Stimulated activated CD4-positive, alpha-beta T cell treated with anti-CD3 and anti-CD28 coated beads, Interleukin-2, amount 100 ng/mL, for 24 hours (primary cell): ENCODE measurements at regions not wholly inside any gene's neighbourhood (a gene's known extent, or its start where the extent isn't known, plus 50 kb on each side); places are given as distances from the start of the nearest gene placed in this dataset.

Experiments
- DNase-seq, 2 donors: peaks; one replicate each; pipeline ENCODE4 v3.0.0-alpha.2; 2020

- DNase-seq, result no peak
Measured at GRCh38 chr13:106295971-106296370, 239.5 kb downstream of the EFNB2 start.

GRCh38 chr13:106291006-106291405 is 244.5 kb downstream of the EFNB2 start:
- no peak for DNase-seq

GRCh38 chr13:106287351-106287750 is 248.1 kb downstream of the EFNB2 start:
- DNase-seq, result no peak

- no peak for DNase-seq
Measured at GRCh38 chr13:106286811-106287210, 248.7 kb downstream of the EFNB2 start.

- no peak for DNase-seq
Measured at GRCh38 chr13:106284358-106284757, 251.1 kb downstream of the EFNB2 start.

- DNase-seq, result no peak
Measured at GRCh38 chr13:106281426-106281825, 254.0 kb downstream of the EFNB2 start.

GRCh38 chr13:106277484-106278154 is 257.8 kb downstream of the EFNB2 start:
- no peak for DNase-seq

GRCh38 chr13:106276876-106277275 is 258.6 kb downstream of the EFNB2 start:
- no peak for DNase-seq

GRCh38 chr13:106275446-106276032 is 259.9 kb downstream of the EFNB2 start:
- DNase-seq, result no peak

- DNase-seq, result no peak
Measured at GRCh38 chr13:106274551-106275203, 260.8 kb downstream of the EFNB2 start.

GRCh38 chr13:106263801-106264200 is 271.7 kb downstream of the EFNB2 start:
- DNase-seq, result no peak

- no peak for DNase-seq
Measured at GRCh38 chr13:106262886-106263285, 272.6 kb downstream of the EFNB2 start.

GRCh38 chr13:106261450-106261849 is 274.0 kb downstream of the EFNB2 start:
- no peak for DNase-seq

- no peak for DNase-seq
Measured at GRCh38 chr13:106260352-106260751, 275.1 kb downstream of the EFNB2 start.

GRCh38 chr13:106259928-106260327 is 275.5 kb downstream of the EFNB2 start:
- DNase-seq, result no peak

- no peak for DNase-seq
Measured at GRCh38 chr13:106246666-106247188, 288.7 kb downstream of the EFNB2 start.

- DNase-seq, result no peak
Measured at GRCh38 chr13:106246242-106246641, 289.2 kb downstream of the EFNB2 start.

- no peak for DNase-seq
Measured at GRCh38 chr13:106243011-106243565, 292.4 kb downstream of the EFNB2 start.

- no peak for DNase-seq
Measured at GRCh38 chr13:106241974-106242953, 293.2 kb downstream of the EFNB2 start.

- DNase-seq, result no peak
Measured at GRCh38 chr13:106238690-106239089, 296.8 kb downstream of the EFNB2 start.

GRCh38 chr13:106234636-106235035 is 300.8 kb downstream of the EFNB2 start:
- DNase-seq, result no peak

- DNase-seq, result no peak
Measured at GRCh38 chr13:106233134-106233735, 302.2 kb downstream of the EFNB2 start.
